CD14-positive monocyte (primary cell): ENCODE measurements at regions not wholly inside any gene's neighbourhood (a gene's known extent, or its start where the extent isn't known, plus 50 kb on each side); places are given as distances from the start of the nearest gene placed in this dataset. TPM values are rescaled to one million over a fixed set of nuclear protein-coding genes. Genes with fewer than 3 reads are reported as not detected.

Experiments
- small RNA-seq: library from RNA; depleted of rRNA; stranded (forward); fragments of <200 nt; gene quantifications from one replicate; pipeline ENCODE3, GENCODE V24; 2012; ENCODE audit warnings: low read depth; ENCODE audit not compliant: insufficient read length

Small RNA genes in the stretch of these regions (small RNA-seq; reads per million reads assigned to genes)
- gene RF00019, result not detected
